GM21515 (cell line): ENCODE measurements at regions not wholly inside any gene's neighbourhood (a gene's known extent, or its start where the extent isn't known, plus 50 kb on each side); places are given as distances from the start of the nearest gene placed in this dataset.

ENCODE experiments used
- ATAC-seq: cut with Tn5 transposase; IDR thresholded peaks from one replicate; pipeline ENCODE4 v1.9.1; 2021; ENCODE audit not compliant: unreplicated experiment

GRCh38 chr5:67311701-67312100 lies 115.1 kb upstream of the CD180 start:
- ATAC-seq: no peak

GRCh38 chr5:67311208-67311607 lies 114.6 kb upstream of the CD180 start:
- no peak for ATAC-seq

GRCh38 chr5:67310740-67311139 lies 114.1 kb upstream of the CD180 start:
- no peak for ATAC-seq

- ATAC-seq: no peak
Observed at GRCh38 chr5:67310169-67310568, 113.6 kb upstream of the CD180 start.

GRCh38 chr5:67308988-67309688 lies 112.5 kb upstream of the CD180 start:
- ATAC-seq: no peak

GRCh38 chr5:67306965-67307607 lies 110.5 kb upstream of the CD180 start:
- ATAC-seq: no peak

GRCh38 chr5:67305913-67306710 lies 109.5 kb upstream of the CD180 start:
- no peak for ATAC-seq

- ATAC-seq: no peak
Observed at GRCh38 chr5:67305401-67305800, 108.8 kb upstream of the CD180 start.

- ATAC-seq: no peak
Observed at GRCh38 chr5:67303356-67303755, 106.8 kb upstream of the CD180 start.

GRCh38 chr5:67301285-67301903 lies 104.8 kb upstream of the CD180 start:
- ATAC-seq: no peak

- no peak for ATAC-seq
Observed at GRCh38 chr5:67300326-67300725, 103.7 kb upstream of the CD180 start.

- ATAC-seq: no peak
Observed at GRCh38 chr5:67299231-67299735, 102.7 kb upstream of the CD180 start.

- ATAC-seq: no peak
Observed at GRCh38 chr5:67297802-67298532, 101.4 kb upstream of the CD180 start.

- ATAC-seq: no peak
Observed at GRCh38 chr5:67297376-67297775, 100.8 kb upstream of the CD180 start.

- no peak for ATAC-seq
Observed at GRCh38 chr5:67294266-67294938, 97.8 kb upstream of the CD180 start.

- no peak for ATAC-seq
Observed at GRCh38 chr5:67293226-67293625, 96.6 kb upstream of the CD180 start.

- no peak for ATAC-seq
Observed at GRCh38 chr5:67292201-67292940, 95.8 kb upstream of the CD180 start.

GRCh38 chr5:67291671-67292070 lies 95.1 kb upstream of the CD180 start:
- no peak for ATAC-seq

GRCh38 chr5:67291066-67291465 lies 94.5 kb upstream of the CD180 start:
- ATAC-seq: no peak
